Prostate gland (tissue), 2 donors: ENCODE measurements at regions not wholly inside any gene's neighbourhood (a gene's known extent, or its start where the extent isn't known, plus 50 kb on each side); places are given as distances from the start of the nearest gene placed in this dataset.

Source experiments
- DNase-seq: peaks from one replicate; pipeline ENCODE4 v3.0.0-alpha.2; 2019; ENCODE audit warnings: low spot score
- H3K27ac ChIP-seq, 2 donors: fragments of 200-600 bp; sonication (generic); 2 replicates each; pipeline ENCODE4 v1.5.1; 2017 to 2019
- H3K27me3 ChIP-seq: fragments of 200-600 bp; sonication (generic); replicated peaks from 2 replicates; pipeline ENCODE4 v1.5.1; 2019; ENCODE audit not compliant: insufficient read depth
- H3K36me3 ChIP-seq, 2 donors: fragments of 200-600 bp; sonication (generic); 1 replicate in 1 of 2; 2 replicates in 1 of 2; pipeline versions ENCODE4 v1.5.1 to v1.8.1; 2017 to 2019
- H3K4me1 ChIP-seq: fragments of 200-600 bp; sonication (generic); replicated peaks from 2 replicates; pipeline ENCODE4 v1.5.1; 2019
- H3K4me3 ChIP-seq, 2 donors: fragments of 200-600 bp; sonication (generic); 2 replicates each; pipeline ENCODE4 v1.5.1; 2017 to 2019
- H3K9me3 ChIP-seq: fragments of 200-600 bp; sonication (generic); 2 replicates; pipeline ENCODE4 v1.5.1; 2017
- POLR2A ChIP-seq: fragments of 450-650 bp; IDR thresholded peaks from one replicate; pipeline ENCODE4 v1.6.1; 2016; ENCODE audit warnings: antibody characterized with exemption, mild to moderate bottlenecking
- POLR2AphosphoS5 ChIP-seq: sonication (generic); formaldehyde crosslinking; IDR thresholded peaks from one replicate; pipeline ENCODE4 v1.6.1; 2017; ENCODE audit warnings: antibody characterized with exemption
- WGBS: methylation state at CpG from one replicate; pipeline ENCODE4 v1.1.5; 2018; 5-methylcytosine and 5-hydroxymethylcytosine counted together
- intact Hi-C: fragments of 100-400 bp; cut with DNase I; formaldehyde crosslinking; loops from one replicate; pipeline ENCODE4 v1.14.2; 2022
- TF ChIP-seq, protein P1 (sequence below), 4 experiments: fragments of 200-600 bp in 2 of 4; fragments of 450-650 bp in 2 of 4; sonication (generic) in 2 of 4; IDR thresholded peaks; 1 replicate in 3 of 4; 2 replicates in 1 of 4; pipeline ENCODE4 v1.5.1; 2016 to 2019; ENCODE audit warnings: antibody characterized with exemption in 4 of 4, mild to moderate bottlenecking in 2 of 4, moderate library complexity in 2 of 4

GRCh38 chr2:58434692-58435091, 193.6 kb upstream of the FANCL start:
- no peak overlapping the region for H3K4me3 ChIP-seq
- no peaks in the 10 kb centered on the region for H3K9me3 ChIP-seq
- no peak overlapping the region for H3K27ac ChIP-seq
- no peaks in the 10 kb centered on the region for H3K36me3 ChIP-seq
- no peaks in the 10 kb centered on the region for H3K27me3 ChIP-seq
- intact Hi-C loops: no loop called here
- H3K4me1 ChIP-seq: no peaks in the 10 kb centered on the region
- no peak for DNase-seq
- no peak for TF ChIP-seq POLR2A
- WGBS: 88% methylated on average over 1 of the region's 1 CpG

GRCh38 chr2:58432491-58433170, 191.5 kb upstream of the FANCL start:
- no peaks in the 10 kb centered on the region for H3K4me1 ChIP-seq
- TF ChIP-seq, protein P1, sequence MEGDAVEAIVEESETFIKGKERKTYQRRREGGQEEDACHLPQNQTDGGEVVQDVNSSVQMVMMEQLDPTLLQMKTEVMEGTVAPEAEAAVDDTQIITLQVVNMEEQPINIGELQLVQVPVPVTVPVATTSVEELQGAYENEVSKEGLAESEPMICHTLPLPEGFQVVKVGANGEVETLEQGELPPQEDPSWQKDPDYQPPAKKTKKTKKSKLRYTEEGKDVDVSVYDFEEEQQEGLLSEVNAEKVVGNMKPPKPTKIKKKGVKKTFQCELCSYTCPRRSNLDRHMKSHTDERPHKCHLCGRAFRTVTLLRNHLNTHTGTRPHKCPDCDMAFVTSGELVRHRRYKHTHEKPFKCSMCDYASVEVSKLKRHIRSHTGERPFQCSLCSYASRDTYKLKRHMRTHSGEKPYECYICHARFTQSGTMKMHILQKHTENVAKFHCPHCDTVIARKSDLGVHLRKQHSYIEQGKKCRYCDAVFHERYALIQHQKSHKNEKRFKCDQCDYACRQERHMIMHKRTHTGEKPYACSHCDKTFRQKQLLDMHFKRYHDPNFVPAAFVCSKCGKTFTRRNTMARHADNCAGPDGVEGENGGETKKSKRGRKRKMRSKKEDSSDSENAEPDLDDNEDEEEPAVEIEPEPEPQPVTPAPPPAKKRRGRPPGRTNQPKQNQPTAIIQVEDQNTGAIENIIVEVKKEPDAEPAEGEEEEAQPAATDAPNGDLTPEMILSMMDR (IDR thresholded peaks at IDR 0.05): no peak
- TF ChIP-seq POLR2A: no peak
- no peak for TF ChIP-seq POLR2AphosphoS5
- 88% methylated on average over 3 of the region's 3 CpGs for WGBS
- H3K4me3 ChIP-seq: no peak overlapping the region
- H3K36me3 ChIP-seq: no peaks in the 10 kb centered on the region
- H3K27me3 ChIP-seq: no peaks in the 10 kb centered on the region
- no peak overlapping the region for H3K27ac ChIP-seq
- intact Hi-C loops: no loop called here
- DNase-seq: no peak
- no peaks in the 10 kb centered on the region for H3K9me3 ChIP-seq

DNA sequence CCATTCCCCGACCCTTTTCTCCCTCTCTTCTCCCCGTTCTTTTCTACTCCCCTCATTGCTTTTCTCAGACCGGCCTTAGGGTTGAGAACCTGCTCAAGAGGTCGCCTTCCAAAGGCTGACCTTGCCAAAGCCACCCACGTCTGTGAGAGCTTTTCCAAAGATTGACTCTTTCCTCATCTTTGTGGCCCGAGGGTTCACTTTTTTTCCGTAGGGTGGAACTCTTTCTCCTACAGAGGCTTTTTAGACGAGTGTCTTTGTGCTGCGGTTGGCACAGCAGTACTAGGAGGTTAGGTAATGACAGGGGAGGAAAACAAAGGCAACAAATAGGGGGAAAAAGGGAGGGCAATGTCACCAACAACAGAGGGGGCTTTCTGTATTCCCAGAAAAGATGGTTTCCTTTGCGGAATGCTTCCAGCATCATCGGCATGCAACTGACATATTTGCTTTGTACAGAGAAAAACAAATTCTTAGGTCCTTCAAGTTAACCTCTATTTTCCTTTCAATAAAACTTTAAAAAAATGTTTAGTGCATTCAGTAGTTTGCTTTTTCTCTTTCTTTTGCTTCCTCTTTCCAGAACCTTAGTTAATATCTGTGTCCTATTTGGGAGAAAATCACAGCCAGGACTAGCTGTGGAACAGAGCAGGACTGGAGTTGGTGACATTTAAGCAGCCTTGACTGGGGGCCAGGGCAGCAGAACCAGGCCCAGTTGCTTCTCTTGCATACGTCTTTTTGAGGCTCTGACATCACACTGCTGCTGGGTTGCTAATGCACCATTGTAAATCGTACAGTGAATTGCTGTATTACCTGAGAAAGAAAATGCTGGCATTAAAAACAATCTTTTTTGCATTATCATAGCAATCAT, 188.1 kb upstream of the FANCL start:
- TF ChIP-seq, protein P1 (IDR thresholded peaks at IDR 0.05): no peak
- TF ChIP-seq POLR2A (no peak), POLR2AphosphoS5 (no peak)
- H3K36me3 ChIP-seq: no peaks in the 10 kb centered on the region
- no peaks in the 10 kb centered on the region for H3K27me3 ChIP-seq
- no peaks in the 10 kb centered on the region for H3K9me3 ChIP-seq
- H3K4me1 ChIP-seq: no peaks in the 10 kb centered on the region
- H3K4me3 ChIP-seq: peak overlapping the region in 1 of 2 donors; percentile 27
- no peak overlapping the region for H3K27ac ChIP-seq
- 26% methylated on average over 13 of the region's 13 CpGs for WGBS
- intact Hi-C loops: no loop called here
- no peak for DNase-seq

- Histone ChIP-seq H3K4me3 (peak overlapping the region; percentile 27 to 35), H3K36me3 (no peaks in the 10 kb centered on the region), H3K27me3 (no peaks in the 10 kb centered on the region), H3K27ac (no peak overlapping the region), H3K4me1 (no peaks in the 10 kb centered on the region), H3K9me3 (no peaks in the 10 kb centered on the region)
- intact Hi-C loops: no loop called here
- whole genome bisulfite sequencing: under 1% methylated on average over 69 of the region's 76 CpGs
- DNase-seq: no peak
- no peak for TF ChIP-seq POLR2AphosphoS5
- no peak for TF ChIP-seq POLR2A
- TF ChIP-seq, protein P1 (IDR thresholded peaks at IDR 0.05): no peak
These were observed 187.2 kb upstream of the FANCL start for GRCh38 chr2:58428096-58429013.

GRCh38 chr2:58427572-58428095, 186.5 kb upstream of the FANCL start:
- Histone ChIP-seq H3K4me3 (peak overlapping the region; percentile 27 to 35), H3K4me1 (no peaks in the 10 kb centered on the region), H3K36me3 (no peaks in the 10 kb centered on the region), H3K9me3 (no peaks in the 10 kb centered on the region), H3K27ac (no peak overlapping the region), H3K27me3 (no peaks in the 10 kb centered on the region)
- intact Hi-C loops: no loop called here
- TF ChIP-seq POLR2A: no peak
- TF ChIP-seq, protein P1 (IDR thresholded peaks at IDR 0.05): no peak
- no peak for TF ChIP-seq POLR2AphosphoS5
- WGBS: 1% methylated on average over 28 of the region's 28 CpGs
- no peak for DNase-seq
